IMR-90 (cell line): ENCODE measurements at regions not wholly inside any gene's neighbourhood (a gene's known extent, or its start where the extent isn't known, plus 50 kb on each side); places are given as distances from the start of the nearest gene placed in this dataset.

Experiments
- CHD1 ChIP-seq: IDR thresholded peaks from 2 replicates; pipeline ENCODE4 v1.6.1; 2012; ENCODE audit warnings: low read depth, low read length, improper control_type of control experiment
- CTCF ChIP-seq: conservative IDR thresholded peaks from 2 replicates; pipeline ENCODE4 v1.5.1; 2012; ENCODE audit warnings: mild to moderate bottlenecking, low read depth, low read length, improper control_type of control experiment
- FOS ChIP-seq: fragments of 150-350 bp; IDR thresholded peaks from 2 replicates; pipeline ENCODE4 v1.6.1; 2016; ENCODE audit warnings: low read depth, low read length
- MXI1 ChIP-seq: IDR thresholded peaks from 2 replicates; pipeline ENCODE4 v1.6.1; 2012; ENCODE audit warnings: low read depth, mild to moderate bottlenecking, low read length, moderate library complexity, borderline replicate concordance
- POLR2A ChIP-seq: IDR thresholded peaks from 2 replicates; pipeline ENCODE4 v1.6.1; 2012; ENCODE audit warnings: mild to moderate bottlenecking, low read depth, low read length
- RAD21 ChIP-seq: IDR thresholded peaks from 2 replicates; pipeline ENCODE4 v1.6.1; 2012; ENCODE audit warnings: low read length, improper control_type of control experiment
- RFX5 ChIP-seq: IDR thresholded peaks from 2 replicates; pipeline ENCODE4 v1.8.0; 2012; ENCODE audit warnings: low read depth, mild to moderate bottlenecking, low read length, moderate library complexity

- TF ChIP-seq CTCF (no peak), MXI1 (no peak), POLR2A (no peak), RFX5 (no peak), FOS (no peak), RAD21 (no peak), CHD1 (no peak)
These were observed 82.9 kb upstream of the RNF217 start for GRCh38 chr6:124879110-124879991.
